ENCODE measurements at regions not wholly inside any gene's neighbourhood (a gene's known extent, or its start where the extent isn't known, plus 50 kb on each side); places are given as distances from the start of the nearest gene placed in this dataset.

DNA sequence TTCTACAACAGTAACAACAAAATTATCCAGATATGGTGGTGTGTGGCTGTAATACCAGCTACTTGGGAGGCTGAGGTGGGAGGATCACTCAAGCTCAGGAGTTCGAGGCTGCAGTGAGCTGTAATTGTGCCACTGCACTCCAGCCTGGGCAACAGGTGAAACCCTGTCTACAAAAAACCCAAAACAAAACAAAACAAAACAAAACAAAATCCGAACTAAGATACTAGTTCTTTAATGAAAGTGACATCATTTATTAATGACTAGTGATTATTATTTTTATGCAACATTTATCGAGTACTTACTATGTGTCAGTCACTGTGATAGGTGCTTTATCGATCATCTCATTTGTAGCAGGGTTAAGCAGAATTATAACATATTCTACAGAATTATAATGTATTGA is 196.9 kb upstream of the GDNF start:
- TF ChIP-seq, protein P1, sequence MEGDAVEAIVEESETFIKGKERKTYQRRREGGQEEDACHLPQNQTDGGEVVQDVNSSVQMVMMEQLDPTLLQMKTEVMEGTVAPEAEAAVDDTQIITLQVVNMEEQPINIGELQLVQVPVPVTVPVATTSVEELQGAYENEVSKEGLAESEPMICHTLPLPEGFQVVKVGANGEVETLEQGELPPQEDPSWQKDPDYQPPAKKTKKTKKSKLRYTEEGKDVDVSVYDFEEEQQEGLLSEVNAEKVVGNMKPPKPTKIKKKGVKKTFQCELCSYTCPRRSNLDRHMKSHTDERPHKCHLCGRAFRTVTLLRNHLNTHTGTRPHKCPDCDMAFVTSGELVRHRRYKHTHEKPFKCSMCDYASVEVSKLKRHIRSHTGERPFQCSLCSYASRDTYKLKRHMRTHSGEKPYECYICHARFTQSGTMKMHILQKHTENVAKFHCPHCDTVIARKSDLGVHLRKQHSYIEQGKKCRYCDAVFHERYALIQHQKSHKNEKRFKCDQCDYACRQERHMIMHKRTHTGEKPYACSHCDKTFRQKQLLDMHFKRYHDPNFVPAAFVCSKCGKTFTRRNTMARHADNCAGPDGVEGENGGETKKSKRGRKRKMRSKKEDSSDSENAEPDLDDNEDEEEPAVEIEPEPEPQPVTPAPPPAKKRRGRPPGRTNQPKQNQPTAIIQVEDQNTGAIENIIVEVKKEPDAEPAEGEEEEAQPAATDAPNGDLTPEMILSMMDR (IDR thresholded peaks at IDR 0.05; ENCODE audit: insufficient read depth, low read depth, low read length): no peak
- TF ChIP-seq EZH2 (IDR thresholded peaks at IDR 0.05; ENCODE audit: insufficient read depth, low read length): no peak
